Loucy (cell line): ENCODE measurements at regions not wholly inside any gene's neighbourhood (a gene's known extent, or its start where the extent isn't known, plus 50 kb on each side); places are given as distances from the start of the nearest gene placed in this dataset.

Source experiments
- H2AFZ ChIP-seq: fragments of 200-600 bp; sonication (generic); 2 replicates; pipeline ENCODE4 v1.6.0; 2016; ENCODE audit warnings: antibody characterized with exemption, mild to moderate bottlenecking, low read length, moderate library complexity
- H3F3A ChIP-seq: fragments of 200-600 bp; 2 replicates; pipeline ENCODE4 v1.6.0; 2016; ENCODE audit warnings: antibody characterized with exemption, low read depth, mild to moderate bottlenecking
- H3K27me3 ChIP-seq: fragments of 200-600 bp; sonication (generic); 2 replicates; pipeline ENCODE4 v1.6.1; 2014; ENCODE audit warnings: low read length, mild to moderate bottlenecking; ENCODE audit not compliant: insufficient read depth, poor library complexity, severe bottlenecking
- H3K36me3 ChIP-seq: fragments of 200-600 bp; sonication (generic); 2 replicates; pipeline ENCODE4 v1.6.1; 2016; ENCODE audit warnings: low read length; ENCODE audit not compliant: insufficient read depth
- H3K4me1 ChIP-seq: fragments of 200-600 bp; sonication (generic); 2 replicates; pipeline ENCODE4 v1.5.1; 2014; ENCODE audit warnings: low read length, mild to moderate bottlenecking; ENCODE audit not compliant: insufficient read depth, poor library complexity, severe bottlenecking
- H3K4me2 ChIP-seq: fragments of 200-600 bp; sonication (generic); 2 replicates; pipeline ENCODE4 v1.6.0; 2014; ENCODE audit warnings: antibody characterized with exemption, low read length, low read depth, mild to moderate bottlenecking; ENCODE audit not compliant: poor library complexity, severe bottlenecking
- H3K4me3 ChIP-seq: fragments of 200-600 bp; sonication (generic); 2 replicates; pipeline ENCODE4 v1.5.1; 2014; ENCODE audit warnings: low read length, mild to moderate bottlenecking, mixed read lengths; ENCODE audit not compliant: poor library complexity, severe bottlenecking
- H3K79me2 ChIP-seq: fragments of 200-600 bp; sonication (generic); 2 replicates; pipeline ENCODE4 v1.6.1; 2014; ENCODE audit warnings: low read length; ENCODE audit not compliant: insufficient read depth
- H3K9ac ChIP-seq: fragments of 200-600 bp; sonication (generic); 2 replicates; pipeline ENCODE4 v1.6.0; 2014; ENCODE audit warnings: mild to moderate bottlenecking, low read depth, low read length, moderate library complexity; ENCODE audit not compliant: poor library complexity, severe bottlenecking
- H3K9me2 ChIP-seq: fragments of 200-600 bp; sonication (generic); replicated peaks from 2 replicates; pipeline ENCODE4 v1.6.1; 2016; ENCODE audit warnings: low read depth, low read length, mixed read lengths
- H3K9me3 ChIP-seq: fragments of 200-600 bp; sonication (generic); 2 replicates; pipeline ENCODE4 v1.6.1; 2014; ENCODE audit warnings: mild to moderate bottlenecking, antibody characterized with exemption, low read length, low read depth; ENCODE audit not compliant: insufficient read depth
- H4K20me1 ChIP-seq: fragments of 200-600 bp; sonication (generic); 2 replicates; pipeline ENCODE4 v1.6.0; 2014; ENCODE audit warnings: antibody characterized with exemption, low read length, mild to moderate bottlenecking; ENCODE audit not compliant: insufficient read depth, poor library complexity, severe bottlenecking
- EZH2phosphoT487 ChIP-seq: fragments of 200-600 bp; IDR thresholded peaks from 2 replicates; pipeline ENCODE4 v1.6.1; 2018; ENCODE audit warnings: antibody characterized with exemption, mild to moderate bottlenecking, moderate library complexity, borderline replicate concordance
- TF ChIP-seq, protein P1 (sequence below): fragments of 200-600 bp; sonication (generic); conservative IDR thresholded peaks from 2 replicates; pipeline ENCODE4 v1.5.1; 2014; ENCODE audit warnings: mild to moderate bottlenecking, antibody characterized with exemption, low read length

DNA sequence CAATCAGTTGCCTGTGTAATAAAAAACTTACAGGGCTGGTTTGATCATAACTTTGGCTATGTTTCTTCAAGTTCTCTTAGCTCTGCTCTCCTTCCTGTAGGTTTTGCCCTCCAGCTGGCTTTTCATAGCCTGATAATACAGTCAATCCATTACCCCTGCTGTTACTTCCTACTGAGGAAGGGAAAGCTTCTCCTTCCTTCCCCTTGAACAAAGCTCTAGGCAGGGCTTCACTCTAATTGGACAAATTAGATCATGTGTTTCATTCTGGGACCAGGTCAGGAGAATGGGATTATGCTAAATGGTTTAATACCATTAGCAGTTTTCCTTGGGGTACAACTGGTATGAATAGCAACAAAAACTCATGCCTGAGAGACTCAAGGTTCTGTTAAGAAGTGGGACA is 106.8 kb upstream of the MCHR2 start:
- Histone ChIP-seq H3K36me3 (no peaks in the 10 kb centered on the region), H3K9ac (no peak overlapping the region), H3K9me3 (no peaks in the 10 kb centered on the region), H3K27me3 (no peaks in the 10 kb centered on the region), H3K4me2 (no peak overlapping the region), H3K9me2 (no peaks in the 10 kb centered on the region), H2AFZ (peak overlapping the region; percentile 85), H3K79me2 (no peaks in the 10 kb centered on the region), H3K4me3 (no peak overlapping the region), H3K4me1 (peaks cover under 1% of the 10 kb centered on the region), H3F3A (no peaks in the 10 kb centered on the region), H4K20me1 (no peaks in the 10 kb centered on the region)
- TF ChIP-seq EZH2phosphoT487 = no peak
- TF ChIP-seq, protein P1, sequence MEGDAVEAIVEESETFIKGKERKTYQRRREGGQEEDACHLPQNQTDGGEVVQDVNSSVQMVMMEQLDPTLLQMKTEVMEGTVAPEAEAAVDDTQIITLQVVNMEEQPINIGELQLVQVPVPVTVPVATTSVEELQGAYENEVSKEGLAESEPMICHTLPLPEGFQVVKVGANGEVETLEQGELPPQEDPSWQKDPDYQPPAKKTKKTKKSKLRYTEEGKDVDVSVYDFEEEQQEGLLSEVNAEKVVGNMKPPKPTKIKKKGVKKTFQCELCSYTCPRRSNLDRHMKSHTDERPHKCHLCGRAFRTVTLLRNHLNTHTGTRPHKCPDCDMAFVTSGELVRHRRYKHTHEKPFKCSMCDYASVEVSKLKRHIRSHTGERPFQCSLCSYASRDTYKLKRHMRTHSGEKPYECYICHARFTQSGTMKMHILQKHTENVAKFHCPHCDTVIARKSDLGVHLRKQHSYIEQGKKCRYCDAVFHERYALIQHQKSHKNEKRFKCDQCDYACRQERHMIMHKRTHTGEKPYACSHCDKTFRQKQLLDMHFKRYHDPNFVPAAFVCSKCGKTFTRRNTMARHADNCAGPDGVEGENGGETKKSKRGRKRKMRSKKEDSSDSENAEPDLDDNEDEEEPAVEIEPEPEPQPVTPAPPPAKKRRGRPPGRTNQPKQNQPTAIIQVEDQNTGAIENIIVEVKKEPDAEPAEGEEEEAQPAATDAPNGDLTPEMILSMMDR = no peak

DNA sequence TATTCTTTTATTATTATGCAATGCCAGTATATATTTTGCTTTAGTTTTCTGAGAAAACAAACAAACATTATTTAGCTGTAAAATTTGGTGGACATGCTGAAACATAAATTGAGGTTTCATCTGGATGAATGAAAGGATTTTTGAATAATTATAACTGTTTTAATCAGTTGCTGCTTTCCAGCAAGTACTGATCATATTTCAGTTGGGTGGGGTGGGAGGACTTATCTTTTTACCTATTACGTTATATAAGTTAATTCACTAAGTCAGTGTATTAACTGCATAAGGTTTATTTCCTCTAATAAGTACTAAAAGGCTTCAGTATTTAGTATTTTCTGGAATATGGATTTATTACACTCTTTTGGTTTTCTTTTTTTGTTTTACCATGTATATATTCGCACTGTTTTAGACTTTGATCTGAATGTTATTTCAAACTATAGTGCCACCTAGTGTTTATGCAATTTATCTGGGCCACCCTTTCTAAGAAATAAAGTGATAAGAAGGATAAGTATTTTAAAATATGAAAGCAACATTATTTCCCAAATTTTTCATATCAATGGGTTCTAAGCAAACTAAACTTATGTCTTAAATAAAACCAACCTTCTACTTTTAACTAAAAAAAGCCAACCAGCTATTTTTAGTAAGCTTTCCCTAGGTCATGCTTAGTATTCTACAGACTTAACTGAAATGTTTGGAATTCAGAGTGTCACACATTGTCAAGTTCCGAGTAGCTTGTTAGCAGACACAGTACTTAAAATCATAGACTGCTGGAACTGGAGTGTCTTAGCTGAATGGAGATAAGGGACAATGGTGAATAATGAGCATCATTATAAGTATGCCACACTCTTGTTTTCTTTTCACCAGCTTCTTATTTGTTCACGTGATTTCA is 105.4 kb upstream of the MCHR2 start:
- H3K79me2 ChIP-seq = no peaks in the 10 kb centered on the region
- no peak overlapping the region for H2AFZ ChIP-seq
- no peaks in the 10 kb centered on the region for H3F3A ChIP-seq
- H3K4me2 ChIP-seq = no peak overlapping the region
- no peak overlapping the region for H3K9ac ChIP-seq
- H4K20me1 ChIP-seq = no peaks in the 10 kb centered on the region
- TF ChIP-seq, protein P1 = peak; percentile 95
- TF ChIP-seq EZH2phosphoT487 = no peak
- no peaks in the 10 kb centered on the region for H3K36me3 ChIP-seq
- no peaks in the 10 kb centered on the region for H3K9me3 ChIP-seq
- no peak overlapping the region for H3K4me3 ChIP-seq
- H3K9me2 ChIP-seq = no peaks in the 10 kb centered on the region
- no peaks in the 10 kb centered on the region for H3K27me3 ChIP-seq
- no peaks in the 10 kb centered on the region for H3K4me1 ChIP-seq

DNA sequence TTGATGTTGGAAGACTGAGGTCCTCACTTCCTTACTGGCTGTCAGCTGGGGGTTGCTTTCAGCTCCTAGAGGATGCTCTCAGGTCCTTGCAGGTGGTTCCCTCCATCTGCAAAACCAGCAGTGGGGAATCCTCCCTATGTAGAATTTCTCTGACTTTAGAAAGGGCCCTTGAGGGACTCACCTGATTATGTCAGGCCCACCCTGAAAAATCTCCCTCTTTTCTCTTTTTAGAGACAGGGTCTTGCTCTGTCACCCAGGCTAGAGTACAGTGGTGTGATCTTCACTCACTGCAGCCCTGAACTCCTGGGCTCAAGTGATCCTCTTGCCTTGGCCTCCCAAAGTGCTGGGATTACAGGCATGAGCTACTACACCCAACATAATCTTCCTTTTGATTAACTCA is 102.9 kb upstream of the MCHR2 start:
- Histone ChIP-seq H3F3A (no peaks in the 10 kb centered on the region), H3K4me1 (no peaks in the 10 kb centered on the region), H3K4me2 (no peak overlapping the region), H2AFZ (no peak overlapping the region), H3K9me3 (no peaks in the 10 kb centered on the region), H3K4me3 (no peak overlapping the region), H3K9ac (no peak overlapping the region), H3K79me2 (no peaks in the 10 kb centered on the region), H4K20me1 (no peaks in the 10 kb centered on the region), H3K9me2 (no peaks in the 10 kb centered on the region), H3K27me3 (no peaks in the 10 kb centered on the region), H3K36me3 (no peaks in the 10 kb centered on the region)
- TF ChIP-seq, protein P1 = no peak
- TF ChIP-seq EZH2phosphoT487 = no peak
